Umbilical cord (tissue), 1 donor: ENCODE measurements at regions not wholly inside any gene's neighbourhood (a gene's known extent, or its start where the extent isn't known, plus 50 kb on each side); places are given as distances from the start of the nearest gene placed in this dataset.

Experiments
- DNase-seq: peaks from one replicate; pipeline ENCODE4 v3.0.0-alpha.2; 2015; ENCODE audit warnings: low spot score

GRCh38 chr20:58092353-58092752 is 136.1 kb downstream of the ANKRD60 start:
- no peak for DNase-seq

- DNase-seq, result no peak
These were observed 136.6 kb downstream of the ANKRD60 start for GRCh38 chr20:58091810-58092209.

GRCh38 chr20:58090161-58090560 is 138.3 kb downstream of the ANKRD60 start:
- DNase-seq, result no peak

- no peak for DNase-seq
These were observed 139.8 kb downstream of the ANKRD60 start for GRCh38 chr20:58088625-58089024.

- no peak for DNase-seq
These were observed 140.3 kb downstream of the ANKRD60 start for GRCh38 chr20:58088105-58088504.

- no peak for DNase-seq
These were observed 140.9 kb downstream of the ANKRD60 start for GRCh38 chr20:58087562-58087858.

- peak; percentile 38 for DNase-seq
These were observed 141.5 kb downstream of the ANKRD60 start for GRCh38 chr20:58086763-58087561.

GRCh38 chr20:58084966-58085365 is 143.5 kb downstream of the ANKRD60 start:
- no peak for DNase-seq

GRCh38 chr20:58084566-58084965 is 143.9 kb downstream of the ANKRD60 start:
- DNase-seq, result no peak

- DNase-seq, result peak; percentile 81
These were observed 146.6 kb downstream of the ANKRD60 start for GRCh38 chr20:58081846-58082245.

- DNase-seq, result peak; percentile 96
These were observed 149.5 kb downstream of the ANKRD60 start for GRCh38 chr20:58078741-58079522.

- no peak for DNase-seq
These were observed 151.2 kb downstream of the ANKRD60 start for GRCh38 chr20:58077282-58077681.

GRCh38 chr20:58076405-58076804 is 152.0 kb downstream of the ANKRD60 start:
- DNase-seq, result no peak

GRCh38 chr20:58075586-58076345 is 152.7 kb downstream of the ANKRD60 start:
- no peak for DNase-seq

GRCh38 chr20:58073945-58074856 is 154.3 kb downstream of the ANKRD60 start:
- DNase-seq, result no peak

GRCh38 chr20:58072695-58073671 is 155.5 kb downstream of the ANKRD60 start:
- DNase-seq, result peak; percentile 38

- DNase-seq, result no peak
These were observed 156.5 kb downstream of the ANKRD60 start for GRCh38 chr20:58071991-58072390.

- no peak for DNase-seq
These were observed 157.2 kb downstream of the ANKRD60 start for GRCh38 chr20:58071298-58071697.

- DNase-seq, result no peak
These were observed 157.7 kb downstream of the ANKRD60 start for GRCh38 chr20:58070664-58071196.
